ENCODE measurements at regions not wholly inside any gene's neighbourhood (a gene's known extent, or its start where the extent isn't known, plus 50 kb on each side); places are given as distances from the start of the nearest gene placed in this dataset.

DNA sequence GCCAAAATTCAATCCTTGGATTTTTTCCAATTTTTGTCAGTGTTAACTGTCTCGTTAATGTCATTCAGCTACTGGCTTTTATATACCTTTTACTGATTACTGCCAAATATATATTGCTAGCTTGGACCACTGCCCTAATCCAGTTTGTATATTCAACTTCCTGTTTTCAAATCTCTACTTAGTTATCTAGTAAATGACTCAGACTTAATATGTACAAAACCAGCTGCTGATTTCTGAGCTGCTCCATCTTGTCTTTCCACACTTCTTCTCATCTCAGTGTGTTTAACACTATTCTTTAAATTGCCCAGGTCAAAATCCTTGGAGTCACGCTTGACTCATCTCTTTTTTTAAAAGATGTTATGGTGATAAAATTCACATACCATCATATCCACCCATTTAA is 1196.7 kb downstream of the RAPGEF2 start:
- H3K27ac Mint-ChIP-seq (ENCODE audit: unreplicated experiment): no peak overlapping the region
- H3K27me3 Mint-ChIP-seq (ENCODE audit: low read depth): no peaks in the 10 kb centered on the region
- no peaks in the 10 kb centered on the region for H3K36me3 Mint-ChIP-seq (ENCODE audit: low read depth)

DNA sequence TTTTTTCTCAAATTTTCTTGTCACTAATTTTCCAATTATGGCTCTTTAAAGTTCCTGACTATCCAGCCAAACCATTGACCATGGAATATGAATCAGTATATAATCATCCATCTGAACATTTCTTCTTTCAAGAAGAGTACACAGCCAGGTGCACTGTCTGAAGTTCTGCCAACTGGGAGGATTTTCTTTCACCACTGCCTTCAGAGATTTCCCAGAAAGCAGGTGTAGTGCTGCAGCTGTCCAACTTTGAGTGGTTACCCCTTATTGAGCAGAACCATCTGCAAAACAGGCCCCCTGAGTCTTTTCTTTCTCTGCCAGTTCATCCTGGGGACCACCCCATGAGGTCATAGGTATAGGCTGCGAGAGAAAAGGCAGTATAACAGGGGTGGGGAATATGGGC is 1213.2 kb downstream of the RAPGEF2 start:
- no peak overlapping the region for H3K4me3 Mint-ChIP-seq (ENCODE audit: unreplicated experiment)
- H3K4me1 Mint-ChIP-seq (ENCODE audit: low read depth): peaks cover 5% of the 10 kb centered on the region
- no peak for DNase-seq (ENCODE audit: low spot score)
- H3K27me3 Mint-ChIP-seq (ENCODE audit: low read depth): no peaks in the 10 kb centered on the region
- H3K36me3 Mint-ChIP-seq (ENCODE audit: low read depth): no peaks in the 10 kb centered on the region
- no peak overlapping the region for H3K27ac Mint-ChIP-seq (ENCODE audit: unreplicated experiment)
- H3K9me3 Mint-ChIP-seq (ENCODE audit: low read depth): no peaks in the 10 kb centered on the region
- TF ChIP-seq, protein P1, sequence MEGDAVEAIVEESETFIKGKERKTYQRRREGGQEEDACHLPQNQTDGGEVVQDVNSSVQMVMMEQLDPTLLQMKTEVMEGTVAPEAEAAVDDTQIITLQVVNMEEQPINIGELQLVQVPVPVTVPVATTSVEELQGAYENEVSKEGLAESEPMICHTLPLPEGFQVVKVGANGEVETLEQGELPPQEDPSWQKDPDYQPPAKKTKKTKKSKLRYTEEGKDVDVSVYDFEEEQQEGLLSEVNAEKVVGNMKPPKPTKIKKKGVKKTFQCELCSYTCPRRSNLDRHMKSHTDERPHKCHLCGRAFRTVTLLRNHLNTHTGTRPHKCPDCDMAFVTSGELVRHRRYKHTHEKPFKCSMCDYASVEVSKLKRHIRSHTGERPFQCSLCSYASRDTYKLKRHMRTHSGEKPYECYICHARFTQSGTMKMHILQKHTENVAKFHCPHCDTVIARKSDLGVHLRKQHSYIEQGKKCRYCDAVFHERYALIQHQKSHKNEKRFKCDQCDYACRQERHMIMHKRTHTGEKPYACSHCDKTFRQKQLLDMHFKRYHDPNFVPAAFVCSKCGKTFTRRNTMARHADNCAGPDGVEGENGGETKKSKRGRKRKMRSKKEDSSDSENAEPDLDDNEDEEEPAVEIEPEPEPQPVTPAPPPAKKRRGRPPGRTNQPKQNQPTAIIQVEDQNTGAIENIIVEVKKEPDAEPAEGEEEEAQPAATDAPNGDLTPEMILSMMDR (IDR thresholded peaks at IDR 0.05): no peak

More for the DNA sequence above, 1196.7 kb downstream of the RAPGEF2 start:
- peaks cover 7% of the 10 kb centered on the region for H3K4me1 Mint-ChIP-seq (ENCODE audit: low read depth)
- H3K9me3 Mint-ChIP-seq (ENCODE audit: low read depth): no peaks in the 10 kb centered on the region
- no peak for DNase-seq (ENCODE audit: low spot score)
- H3K4me3 Mint-ChIP-seq (ENCODE audit: unreplicated experiment): no peak overlapping the region
- TF ChIP-seq, protein P1 (IDR thresholded peaks at IDR 0.05): no peak

DNA sequence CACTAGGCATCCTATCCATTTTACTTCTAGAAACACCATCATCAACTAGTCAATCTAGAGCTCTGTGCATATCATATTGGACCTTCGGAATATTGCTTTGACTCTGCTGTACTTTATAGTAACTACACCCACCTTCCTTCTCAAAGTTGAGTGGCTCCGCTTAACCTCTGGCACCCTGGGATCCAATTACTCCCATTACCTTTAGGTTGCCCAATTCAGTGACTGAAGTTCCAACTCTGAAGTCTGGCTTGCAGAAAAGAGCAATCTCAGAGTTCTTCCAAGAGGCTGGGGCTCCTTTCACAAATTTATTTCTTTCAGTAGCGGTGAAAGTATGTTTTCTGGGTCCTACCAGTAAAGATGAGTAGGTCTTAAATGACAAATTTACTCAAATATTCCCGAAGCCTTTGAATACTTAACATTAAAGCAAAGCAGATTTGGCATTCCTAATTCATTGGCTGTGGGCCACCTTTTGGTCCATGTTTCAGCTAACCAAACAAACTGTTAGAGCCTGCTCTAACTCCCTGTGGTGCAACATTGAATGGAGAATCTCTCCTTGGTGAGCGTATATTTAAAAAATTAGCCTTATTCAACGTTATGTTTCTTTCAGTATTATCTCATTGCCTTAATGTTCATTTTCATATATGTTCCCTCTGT is 1215.8 kb downstream of the RAPGEF2 start:
- Mint-ChIP-seq H3K27me3 (ENCODE audit: low read depth) (no peaks in the 10 kb centered on the region), H3K9me3 (ENCODE audit: low read depth) (no peaks in the 10 kb centered on the region), H3K4me3 (ENCODE audit: unreplicated experiment) (no peak overlapping the region), H3K27ac (ENCODE audit: unreplicated experiment) (no peak overlapping the region), H3K4me1 (ENCODE audit: low read depth) (peaks cover 5% of the 10 kb centered on the region), H3K36me3 (ENCODE audit: low read depth) (no peaks in the 10 kb centered on the region)
- TF ChIP-seq, protein P1 (IDR thresholded peaks at IDR 0.05): no peak
- no peak for DNase-seq (ENCODE audit: low spot score)

DNA sequence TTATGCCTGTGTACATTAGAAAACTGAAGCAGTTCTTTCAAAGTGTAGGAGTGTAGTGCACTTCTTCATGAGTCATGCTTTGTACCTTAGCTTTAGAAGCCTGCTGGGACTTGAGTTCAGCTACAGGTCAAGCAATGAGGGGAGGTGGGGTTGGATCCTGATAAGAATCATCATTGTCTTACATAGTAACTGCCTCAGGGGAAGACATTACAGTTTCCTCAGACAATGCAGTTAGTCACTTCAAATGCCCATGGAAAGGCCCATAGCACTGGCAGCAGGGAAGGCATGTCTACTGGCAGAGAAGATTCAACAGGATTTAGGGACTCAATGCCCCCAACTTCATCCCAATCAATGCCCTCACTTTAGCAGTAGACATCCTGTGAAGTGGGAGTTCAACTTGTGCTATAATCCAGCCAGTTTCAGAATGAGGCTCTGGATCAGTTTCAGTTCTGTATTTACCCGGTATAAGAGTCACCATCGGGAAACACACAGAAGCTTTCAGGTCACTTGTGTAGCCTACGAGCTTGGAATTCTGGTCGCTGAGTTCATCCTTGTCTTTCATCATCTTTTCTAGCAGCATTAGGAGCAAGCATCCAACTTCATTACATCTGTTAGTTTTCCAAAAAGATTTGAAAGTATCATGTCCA is 1216.5 kb downstream of the RAPGEF2 start:
- TF ChIP-seq, protein P1 (IDR thresholded peaks at IDR 0.05): no peak
- Mint-ChIP-seq H3K27me3 (ENCODE audit: low read depth) (no peaks in the 10 kb centered on the region), H3K4me3 (ENCODE audit: unreplicated experiment) (no peak overlapping the region), H3K36me3 (ENCODE audit: low read depth) (no peaks in the 10 kb centered on the region), H3K4me1 (ENCODE audit: low read depth) (peaks cover 5% of the 10 kb centered on the region), H3K9me3 (ENCODE audit: low read depth) (no peaks in the 10 kb centered on the region), H3K27ac (ENCODE audit: unreplicated experiment) (no peak overlapping the region)
- DNase-seq (ENCODE audit: low spot score): no peak

DNA sequence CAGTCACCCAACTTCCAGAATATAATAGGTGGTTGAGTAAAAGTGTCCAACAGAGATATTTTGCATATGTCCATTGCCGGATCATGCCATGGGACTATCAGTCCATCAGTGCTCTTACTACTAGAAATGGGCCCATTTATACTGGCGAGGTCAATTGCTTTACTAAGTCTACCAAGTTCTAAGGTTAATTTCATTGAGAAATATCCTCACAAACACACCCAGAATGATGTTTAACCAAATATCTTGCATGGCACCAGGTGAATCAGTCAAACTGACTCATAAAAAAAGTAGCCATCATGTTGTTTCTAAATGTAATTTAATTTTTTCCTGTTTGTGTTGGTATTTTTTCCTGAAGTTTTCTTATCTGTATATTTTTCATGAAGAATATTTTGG is 1217.0 kb downstream of the RAPGEF2 start:
- Mint-ChIP-seq H3K27me3 (ENCODE audit: low read depth) (no peaks in the 10 kb centered on the region), H3K9me3 (ENCODE audit: low read depth) (no peaks in the 10 kb centered on the region), H3K4me1 (ENCODE audit: low read depth) (peaks cover 5% of the 10 kb centered on the region), H3K36me3 (ENCODE audit: low read depth) (no peaks in the 10 kb centered on the region), H3K4me3 (ENCODE audit: unreplicated experiment) (no peak overlapping the region), H3K27ac (ENCODE audit: unreplicated experiment) (no peak overlapping the region)
- no peak for DNase-seq (ENCODE audit: low spot score)
- TF ChIP-seq, protein P1 (IDR thresholded peaks at IDR 0.05): no peak
